ENCODE measurements at regions not wholly inside any gene's neighbourhood (a gene's known extent, or its start where the extent isn't known, plus 50 kb on each side); places are given as distances from the start of the nearest gene placed in this dataset.
"Not testable (repeated sequence)": the region's sequence is repeated elsewhere in the genome, so short reads cannot be mapped to it uniquely, and the experiment has no call there.

GRCh38 chr1:146308892-146309291 is 80.1 kb upstream of the NOTCH2NLA start:
- H3K36me3 ChIP-seq; intact Hi-C loops (cut with micrococcal nuclease); H3K9me3 ChIP-seq (replicated peaks); H3K4me1 ChIP-seq; H3K4me3 ChIP-seq; DNase-seq; H3K27ac ChIP-seq (replicated peaks); H3K27me3 ChIP-seq (ENCODE audit: low read depth): not testable (repeated sequence)

DNA sequence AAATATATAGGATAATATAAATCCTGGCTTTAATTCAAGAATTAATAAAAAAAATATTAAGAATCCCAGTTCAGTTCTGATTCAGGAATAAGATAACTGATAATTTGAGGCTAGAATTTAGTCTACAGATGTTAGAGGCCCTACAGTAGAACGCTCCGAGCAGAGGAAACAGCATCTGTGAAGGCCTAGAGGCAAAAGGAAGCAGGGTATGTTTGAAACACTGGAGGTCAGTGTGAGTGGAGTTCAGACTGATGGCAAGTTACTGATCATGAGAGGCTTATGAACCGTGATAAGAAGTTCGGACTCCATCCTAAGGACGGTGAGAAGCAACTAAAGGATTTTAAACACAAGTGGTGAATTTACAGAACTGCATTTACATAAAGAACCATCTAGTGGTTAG is 79.3 kb upstream of the NOTCH2NLA start:
- H3K9me3 ChIP-seq (replicated peaks); H3K36me3 ChIP-seq; H3K4me3 ChIP-seq; H3K27ac ChIP-seq (replicated peaks); intact Hi-C loops (cut with micrococcal nuclease); H3K4me1 ChIP-seq; H3K27me3 ChIP-seq (ENCODE audit: low read depth); DNase-seq: not testable (repeated sequence)

DNA sequence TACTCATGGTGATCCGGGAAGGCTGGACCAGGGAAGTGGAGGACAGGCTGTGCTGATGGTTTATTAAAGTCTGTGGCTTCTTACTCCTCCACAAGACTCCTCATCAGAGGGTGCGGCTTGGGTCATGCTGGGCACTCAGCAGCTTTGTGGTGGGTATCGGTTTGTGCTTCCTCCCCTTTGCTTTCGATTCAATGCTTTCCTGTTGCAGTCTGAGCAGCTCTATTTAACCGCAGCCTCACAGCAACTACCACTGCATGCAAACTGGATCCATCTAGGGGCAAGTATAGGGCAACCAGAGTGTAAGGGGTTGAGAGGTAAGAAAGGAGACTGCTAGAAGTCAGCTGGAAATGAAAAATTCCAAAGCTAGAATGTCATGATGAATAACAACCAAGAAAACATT is 78.8 kb upstream of the NOTCH2NLA start:
- DNase-seq; H3K9me3 ChIP-seq (replicated peaks); H3K27me3 ChIP-seq (ENCODE audit: low read depth); intact Hi-C loops (cut with micrococcal nuclease); H3K27ac ChIP-seq (replicated peaks); H3K4me3 ChIP-seq; H3K4me1 ChIP-seq; H3K36me3 ChIP-seq: not testable (repeated sequence)

GRCh38 chr1:146306651-146307050 is 77.8 kb upstream of the NOTCH2NLA start:
- H3K27ac ChIP-seq (replicated peaks); H3K36me3 ChIP-seq; H3K27me3 ChIP-seq (ENCODE audit: low read depth); H3K4me3 ChIP-seq; H3K9me3 ChIP-seq (replicated peaks); intact Hi-C loops (cut with micrococcal nuclease); DNase-seq; H3K4me1 ChIP-seq: not testable (repeated sequence)

- H3K4me3 ChIP-seq; H3K27ac ChIP-seq (replicated peaks); intact Hi-C loops (cut with micrococcal nuclease); H3K36me3 ChIP-seq; H3K27me3 ChIP-seq (ENCODE audit: low read depth); H3K9me3 ChIP-seq (replicated peaks); DNase-seq; H3K4me1 ChIP-seq: not testable (repeated sequence)
Measured at GRCh38 chr1:146305442-146305841, 76.6 kb upstream of the NOTCH2NLA start.

DNA sequence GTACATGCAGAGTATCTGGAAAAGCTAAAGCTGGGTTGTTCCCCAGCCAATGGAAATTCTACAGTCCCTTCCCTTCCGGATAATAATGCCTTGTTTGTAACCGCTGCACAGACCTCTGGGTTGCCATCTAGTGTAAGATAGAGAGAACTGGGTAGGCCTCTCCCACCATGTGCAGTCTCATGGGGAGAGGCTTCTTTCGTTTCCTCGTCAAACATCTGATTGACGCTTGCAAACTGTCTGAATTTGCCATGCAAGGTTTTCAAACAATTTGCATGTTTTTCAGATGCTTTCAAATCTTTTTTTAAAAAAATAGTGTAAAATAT is 69.7 kb upstream of the NOTCH2NLA start:
- H3K27me3 ChIP-seq (ENCODE audit: low read depth); H3K9me3 ChIP-seq (replicated peaks); DNase-seq; H3K27ac ChIP-seq (replicated peaks); H3K4me1 ChIP-seq; H3K4me3 ChIP-seq; H3K36me3 ChIP-seq; intact Hi-C loops (cut with micrococcal nuclease): not testable (repeated sequence)

GRCh38 chr1:146297781-146298574 is 69.2 kb upstream of the NOTCH2NLA start:
- intact Hi-C loops (cut with micrococcal nuclease): not testable (repeated sequence)

DNA sequence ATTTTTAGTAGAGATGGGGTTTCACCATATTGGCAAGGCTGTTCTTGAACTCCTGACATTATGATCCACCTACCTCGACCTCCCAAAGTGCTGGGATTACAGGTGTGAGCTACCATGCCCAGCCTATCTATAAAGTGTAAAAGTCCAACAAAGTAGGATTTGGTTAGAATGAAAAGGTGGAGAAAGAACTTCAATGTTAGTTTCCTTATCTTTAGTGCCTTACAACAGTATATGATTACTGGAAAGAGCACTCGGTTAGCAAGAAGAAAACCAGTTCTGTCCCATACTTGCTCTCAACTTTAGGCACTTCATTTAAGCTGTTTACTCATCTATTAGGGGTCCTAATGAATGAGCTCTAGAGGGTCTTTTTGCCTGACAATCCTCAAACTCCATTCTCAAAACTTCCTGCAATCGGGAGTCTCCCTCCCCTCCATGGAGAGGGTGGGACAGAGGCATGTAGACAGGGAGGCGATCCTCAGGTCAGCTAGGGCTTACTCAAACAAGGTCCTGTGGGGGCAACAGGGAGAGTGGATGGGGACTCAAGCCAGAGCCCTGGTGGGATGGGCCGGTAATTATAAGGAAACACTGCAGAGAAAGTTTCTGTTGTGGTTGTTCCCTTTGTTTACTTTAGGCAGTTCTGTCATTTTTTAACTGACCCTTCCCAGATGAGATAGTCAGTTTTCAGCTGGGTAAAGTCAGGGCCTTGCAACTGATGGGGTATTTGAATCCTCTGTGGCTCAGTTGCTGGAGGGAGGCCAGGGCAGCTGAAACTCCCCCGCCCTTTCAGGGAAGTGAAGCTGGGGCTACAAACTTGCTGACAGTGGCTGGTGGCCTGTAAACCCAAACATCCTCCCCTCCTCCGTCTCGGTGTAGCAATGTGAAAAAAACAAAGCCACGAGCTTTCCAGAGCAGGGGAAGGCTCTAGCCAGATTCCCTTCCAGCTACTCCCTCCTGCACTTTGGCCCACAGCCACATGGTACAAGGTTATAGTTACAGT is 64.4 kb upstream of the NOTCH2NLA start:
- H3K36me3 ChIP-seq; H3K4me1 ChIP-seq; DNase-seq; H3K4me3 ChIP-seq; H3K27ac ChIP-seq (replicated peaks); H3K9me3 ChIP-seq (replicated peaks); H3K27me3 ChIP-seq (ENCODE audit: low read depth); intact Hi-C loops (cut with micrococcal nuclease): not testable (repeated sequence)

More at GRCh38 chr1:146297781-146298574, 69.2 kb upstream of the NOTCH2NLA start:
- H3K9me3 ChIP-seq (replicated peaks); H3K36me3 ChIP-seq; H3K27ac ChIP-seq (replicated peaks); H3K27me3 ChIP-seq (ENCODE audit: low read depth); DNase-seq; H3K4me3 ChIP-seq; H3K4me1 ChIP-seq: not testable (repeated sequence)

- intact Hi-C loops (cut with micrococcal nuclease); DNase-seq: not testable (repeated sequence)
Measured at GRCh38 chr1:146292424-146292823, 63.6 kb upstream of the NOTCH2NLA start.

GRCh38 chr1:146287881-146288280 is 59.1 kb upstream of the NOTCH2NLA start:
- H3K36me3 ChIP-seq; H3K4me3 ChIP-seq; H3K9me3 ChIP-seq (replicated peaks); H3K27me3 ChIP-seq (ENCODE audit: low read depth); H3K27ac ChIP-seq (replicated peaks); H3K4me1 ChIP-seq; DNase-seq; intact Hi-C loops (cut with micrococcal nuclease): not testable (repeated sequence)

More at GRCh38 chr1:146292424-146292823, 63.6 kb upstream of the NOTCH2NLA start:
- H3K4me1 ChIP-seq; H3K9me3 ChIP-seq (replicated peaks); H3K27me3 ChIP-seq (ENCODE audit: low read depth); H3K4me3 ChIP-seq; H3K36me3 ChIP-seq; H3K27ac ChIP-seq (replicated peaks): not testable (repeated sequence)

GRCh38 chr1:146284760-146285159 is 55.9 kb upstream of the NOTCH2NLA start:
- intact Hi-C loops (cut with micrococcal nuclease); H3K36me3 ChIP-seq; H3K27me3 ChIP-seq (ENCODE audit: low read depth); H3K4me1 ChIP-seq; H3K4me3 ChIP-seq; DNase-seq; H3K27ac ChIP-seq (replicated peaks); H3K9me3 ChIP-seq (replicated peaks): not testable (repeated sequence)

DNA sequence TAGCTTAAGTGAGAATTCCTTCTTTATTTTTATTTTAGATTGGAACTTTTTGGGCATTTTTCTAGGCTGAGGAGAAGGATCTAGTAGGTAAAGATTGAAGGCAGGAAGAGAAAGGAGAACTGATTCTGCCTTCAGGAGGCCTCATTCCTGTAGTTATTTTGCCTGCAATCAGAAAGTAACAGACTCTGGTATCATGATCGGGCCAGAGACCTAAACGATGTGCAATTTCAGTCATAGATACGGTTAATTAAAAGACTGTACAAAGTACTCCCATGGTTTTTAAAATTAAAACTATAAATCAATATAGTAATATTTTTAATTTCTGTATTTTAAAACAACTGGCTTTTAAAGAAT is 54.7 kb upstream of the NOTCH2NLA start:
- intact Hi-C loops (cut with micrococcal nuclease); DNase-seq: not testable (repeated sequence)

DNA sequence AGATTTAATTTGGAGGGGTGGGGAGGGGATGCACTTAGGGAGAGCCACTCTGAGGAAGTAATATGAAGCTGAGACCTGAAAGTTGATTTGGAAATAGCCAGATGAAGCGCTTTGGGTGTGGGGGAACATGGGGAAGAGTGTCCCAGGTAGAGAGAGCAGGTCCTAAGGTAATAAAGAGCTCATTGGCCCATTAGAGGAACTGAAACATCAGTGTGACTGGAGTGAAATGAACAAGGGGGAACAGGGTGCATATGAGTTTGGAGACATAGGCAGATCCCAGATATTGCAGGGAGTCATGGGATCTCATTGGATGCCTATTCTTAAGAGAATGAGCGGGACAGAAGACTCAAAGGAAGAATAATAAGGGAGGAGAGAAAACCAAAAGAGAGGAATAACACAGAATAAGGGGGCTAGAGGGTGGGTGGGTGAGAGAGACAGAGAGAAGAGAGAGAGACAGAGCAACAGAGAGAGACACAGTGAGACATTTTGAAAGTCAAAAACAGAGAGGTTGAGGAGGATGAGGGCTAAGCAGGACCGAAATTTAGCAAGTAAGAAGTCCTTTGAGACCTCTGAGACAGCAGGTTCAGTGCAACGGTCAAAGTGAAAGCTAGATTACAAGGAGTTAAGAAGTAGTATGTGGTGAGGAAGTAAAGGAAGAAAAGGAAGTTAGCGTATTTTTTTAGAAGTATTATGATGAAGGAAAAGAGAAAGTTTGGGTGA is 54.1 kb upstream of the NOTCH2NLA start:
- H3K27ac ChIP-seq (replicated peaks); H3K9me3 ChIP-seq (replicated peaks); H3K4me1 ChIP-seq; H3K27me3 ChIP-seq (ENCODE audit: low read depth); H3K36me3 ChIP-seq; intact Hi-C loops (cut with micrococcal nuclease); H3K4me3 ChIP-seq; DNase-seq: not testable (repeated sequence)

More for the DNA sequence above, 54.7 kb upstream of the NOTCH2NLA start:
- not testable (repeated sequence) for H3K27ac ChIP-seq (replicated peaks); H3K9me3 ChIP-seq (replicated peaks); H3K4me3 ChIP-seq; H3K27me3 ChIP-seq (ENCODE audit: low read depth); H3K4me1 ChIP-seq; H3K36me3 ChIP-seq

Data from left ventricle myocardium inferior (tissue), 1 donor.